Kidney epithelial cell (primary cell): ENCODE measurements at regions not wholly inside any gene's neighbourhood (a gene's known extent, or its start where the extent isn't known, plus 50 kb on each side); places are given as distances from the start of the nearest gene placed in this dataset.

Experiments
- DNase-seq: peaks from one replicate; pipeline ENCODE4 v3.0.0-alpha.2; 2010; ENCODE audit warnings: low read depth
- H3K27me3 ChIP-seq: 2 replicates; pipeline ENCODE4 v1.6.0; 2011; ENCODE audit warnings: low read length; ENCODE audit not compliant: control insufficient read depth, insufficient read depth
- H3K36me3 ChIP-seq: 2 replicates; pipeline ENCODE4 v1.5.1; 2011; ENCODE audit warnings: low read length; ENCODE audit not compliant: control insufficient read depth, insufficient read depth
- H3K4me3 ChIP-seq: 2 replicates; pipeline ENCODE4 v1.5.1; 2011; ENCODE audit warnings: low read depth, mild to moderate bottlenecking, control low read depth, low read length
- TF ChIP-seq, protein P1 (sequence below): IDR thresholded peaks from 2 replicates; pipeline ENCODE4 v1.5.1; 2011; ENCODE audit warnings: mild to moderate bottlenecking, moderate library complexity, low read length, control low read depth, inconsistent platforms; ENCODE audit not compliant: insufficient read depth, poor library complexity, severe bottlenecking

DNA sequence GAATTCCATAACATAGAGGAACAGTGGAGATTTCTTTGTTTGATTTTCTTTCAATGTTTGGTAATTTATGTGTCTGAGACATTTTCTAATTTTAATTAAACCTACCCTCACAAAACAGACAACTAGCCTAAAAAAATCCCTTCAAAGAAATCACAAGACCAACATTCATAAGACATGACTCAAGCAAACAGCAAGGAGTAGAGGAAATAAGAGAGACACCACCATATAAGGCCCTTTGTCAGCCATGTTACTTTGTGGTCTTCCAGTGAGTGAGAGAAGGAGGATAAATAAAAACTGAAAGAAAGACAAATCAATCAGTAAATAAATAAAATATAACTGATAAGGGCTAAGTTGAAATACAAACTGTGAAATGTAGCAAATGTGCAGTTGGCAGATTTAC is 830.8 kb upstream of the SLC39A10 start:
- no peaks in the 10 kb centered on the region for H3K36me3 ChIP-seq
- H3K4me3 ChIP-seq = no peak overlapping the region
- DNase-seq = peak; percentile 41
- H3K27me3 ChIP-seq = no peaks in the 10 kb centered on the region
- TF ChIP-seq, protein P1, sequence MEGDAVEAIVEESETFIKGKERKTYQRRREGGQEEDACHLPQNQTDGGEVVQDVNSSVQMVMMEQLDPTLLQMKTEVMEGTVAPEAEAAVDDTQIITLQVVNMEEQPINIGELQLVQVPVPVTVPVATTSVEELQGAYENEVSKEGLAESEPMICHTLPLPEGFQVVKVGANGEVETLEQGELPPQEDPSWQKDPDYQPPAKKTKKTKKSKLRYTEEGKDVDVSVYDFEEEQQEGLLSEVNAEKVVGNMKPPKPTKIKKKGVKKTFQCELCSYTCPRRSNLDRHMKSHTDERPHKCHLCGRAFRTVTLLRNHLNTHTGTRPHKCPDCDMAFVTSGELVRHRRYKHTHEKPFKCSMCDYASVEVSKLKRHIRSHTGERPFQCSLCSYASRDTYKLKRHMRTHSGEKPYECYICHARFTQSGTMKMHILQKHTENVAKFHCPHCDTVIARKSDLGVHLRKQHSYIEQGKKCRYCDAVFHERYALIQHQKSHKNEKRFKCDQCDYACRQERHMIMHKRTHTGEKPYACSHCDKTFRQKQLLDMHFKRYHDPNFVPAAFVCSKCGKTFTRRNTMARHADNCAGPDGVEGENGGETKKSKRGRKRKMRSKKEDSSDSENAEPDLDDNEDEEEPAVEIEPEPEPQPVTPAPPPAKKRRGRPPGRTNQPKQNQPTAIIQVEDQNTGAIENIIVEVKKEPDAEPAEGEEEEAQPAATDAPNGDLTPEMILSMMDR = no peak

DNA sequence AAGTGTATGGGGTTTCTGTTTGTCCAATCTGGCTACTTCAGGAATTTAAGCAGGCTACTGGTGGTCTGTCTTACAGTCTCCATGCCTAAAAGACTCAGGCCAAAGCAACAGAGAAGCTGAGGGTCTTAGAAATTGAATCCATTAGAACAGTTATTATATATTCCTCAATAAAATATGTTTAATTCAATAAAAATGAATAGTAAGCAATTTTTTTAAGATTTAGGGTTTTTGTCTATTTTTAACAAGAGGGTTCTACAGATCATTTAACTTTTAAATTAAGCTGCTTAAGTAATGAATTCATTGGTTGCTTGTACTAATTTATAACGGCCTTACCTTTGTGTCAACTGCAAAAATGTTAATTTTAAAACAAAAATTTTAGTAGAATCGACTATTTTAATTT is 832.6 kb upstream of the SLC39A10 start:
- TF ChIP-seq, protein P1 = no peak
- no peak overlapping the region for H3K4me3 ChIP-seq
- no peak for DNase-seq

DNA sequence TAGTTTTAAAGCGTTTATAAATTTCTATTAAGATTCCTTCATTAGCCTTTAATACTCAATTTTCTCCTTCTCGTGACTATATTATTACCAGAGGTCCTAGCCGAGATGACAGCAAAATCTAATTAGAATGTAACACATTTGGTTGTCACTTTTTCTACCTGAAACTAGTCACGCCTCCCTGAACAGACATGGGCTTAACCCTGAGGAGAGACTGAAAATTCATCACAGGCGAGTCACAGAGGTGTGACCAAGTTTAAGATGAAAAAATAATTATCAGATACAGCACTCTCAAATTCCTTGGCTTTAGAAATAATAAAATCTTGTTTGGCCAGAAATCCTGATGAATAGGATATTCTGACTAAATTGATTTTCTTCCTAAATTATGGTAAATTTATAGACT is 834.4 kb upstream of the SLC39A10 start:
- no peak overlapping the region for H3K4me3 ChIP-seq
- no peaks in the 10 kb centered on the region for H3K27me3 ChIP-seq
- no peaks in the 10 kb centered on the region for H3K36me3 ChIP-seq
- TF ChIP-seq, protein P1 = no peak
- DNase-seq = no peak

More for the DNA sequence above, 832.6 kb upstream of the SLC39A10 start:
- Histone ChIP-seq H3K36me3 (no peaks in the 10 kb centered on the region), H3K27me3 (no peaks in the 10 kb centered on the region)

DNA sequence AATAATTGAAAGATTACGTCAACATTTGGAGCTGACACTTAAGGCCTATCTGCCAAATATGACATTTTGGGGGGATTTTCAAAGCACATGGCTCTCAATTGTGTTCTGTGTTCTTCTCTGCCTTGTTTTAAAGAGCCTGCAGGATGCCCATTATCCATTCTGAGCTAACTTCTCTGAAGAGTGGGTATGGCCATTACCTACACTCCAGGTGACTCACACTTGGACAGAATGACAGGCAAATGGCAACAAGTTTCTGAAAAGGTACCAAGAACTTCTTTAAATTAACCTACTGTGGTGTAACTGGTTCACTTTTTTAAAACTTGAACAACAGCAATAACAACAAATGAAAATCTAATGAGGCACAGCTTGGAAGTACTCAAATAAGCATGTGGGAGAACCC is 834.9 kb upstream of the SLC39A10 start:
- no peaks in the 10 kb centered on the region for H3K27me3 ChIP-seq
- DNase-seq = no peak
- TF ChIP-seq, protein P1 = no peak
- H3K4me3 ChIP-seq = no peak overlapping the region
- no peaks in the 10 kb centered on the region for H3K36me3 ChIP-seq

DNA sequence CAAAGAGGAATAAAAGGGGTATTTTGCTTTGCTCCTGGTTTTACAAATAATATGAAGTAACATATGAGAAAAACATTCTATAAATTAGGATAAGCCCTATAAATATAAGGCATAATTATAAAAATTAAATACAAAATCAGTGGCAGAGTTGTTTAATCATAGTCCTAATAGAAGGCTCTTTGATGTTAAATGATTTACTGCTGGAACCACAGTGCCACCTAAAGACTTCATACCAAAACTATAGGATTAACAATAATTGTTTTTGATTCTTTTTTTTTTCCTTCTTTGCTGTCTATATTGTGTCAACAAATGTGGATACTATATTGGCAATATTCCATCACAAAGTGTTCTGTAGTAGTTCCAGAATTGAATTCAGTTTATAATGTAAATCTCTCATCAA is 837.7 kb upstream of the SLC39A10 start:
- TF ChIP-seq, protein P1 = no peak
- Histone ChIP-seq H3K27me3 (no peaks in the 10 kb centered on the region), H3K36me3 (no peaks in the 10 kb centered on the region), H3K4me3 (no peak overlapping the region)
- DNase-seq = no peak

- Histone ChIP-seq H3K27me3 (no peaks in the 10 kb centered on the region), H3K36me3 (no peaks in the 10 kb centered on the region), H3K4me3 (no peak overlapping the region)
- no peak for DNase-seq
- TF ChIP-seq, protein P1 = no peak
Measured at GRCh38 chr2:194815475-194815874, 841.6 kb upstream of the SLC39A10 start.
